Stimulated activated CD8-positive, alpha-beta memory T cell treated with anti-CD3 and anti-CD28 coated beads, Interleukin-12 subunit alpha, Interleukin-12 subunit beta, amount 100 ng/mL, for 1 hour (primary cell): ENCODE measurements at regions not wholly inside any gene's neighbourhood (a gene's known extent, or its start where the extent isn't known, plus 50 kb on each side); places are given as distances from the start of the nearest gene placed in this dataset.

Experiments
- DNase-seq: peaks from one replicate; pipeline ENCODE4 v3.0.0-alpha.2; 2020; ENCODE audit warnings: low read depth

DNA sequence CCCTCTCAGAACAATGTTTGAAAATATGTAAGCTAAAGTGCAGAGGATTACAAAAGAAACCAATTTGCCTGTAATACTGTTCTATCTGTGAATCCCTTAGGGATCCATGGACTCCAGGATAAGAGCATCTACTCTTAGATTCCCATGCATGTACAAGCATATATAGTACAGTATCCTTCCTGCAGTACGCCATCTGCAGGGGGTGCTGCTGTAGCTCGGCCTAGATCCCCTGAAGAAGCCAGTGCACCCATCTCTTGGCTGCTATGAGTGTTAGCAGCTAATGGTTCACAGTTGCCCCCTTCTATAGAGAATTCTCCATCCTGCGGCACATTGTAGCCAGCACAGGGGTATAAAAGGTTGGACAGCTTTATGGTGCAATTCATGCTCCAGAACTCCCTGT lies 61.8 kb upstream of the SLC30A5 start:
- no peak for DNase-seq

DNA sequence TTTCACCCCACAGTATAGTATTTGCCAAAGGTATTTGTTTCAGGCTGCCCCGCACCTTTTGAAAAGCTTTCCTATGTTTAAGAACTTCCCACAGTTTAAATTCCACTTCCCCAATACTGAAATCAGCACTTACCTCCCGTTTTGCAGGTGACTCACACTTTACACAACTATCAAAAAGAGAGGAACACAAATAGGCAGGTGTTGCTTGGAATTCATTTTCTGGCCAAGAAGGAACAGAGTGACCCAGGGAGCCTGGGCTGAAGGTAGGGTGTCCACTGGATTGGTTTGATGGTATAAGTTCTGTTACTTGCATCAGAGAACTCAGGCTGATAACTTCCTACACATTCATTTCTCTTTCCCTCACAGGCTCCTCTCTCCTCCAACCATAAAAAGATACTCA lies 60.1 kb upstream of the SLC30A5 start:
- no peak for DNase-seq

DNA sequence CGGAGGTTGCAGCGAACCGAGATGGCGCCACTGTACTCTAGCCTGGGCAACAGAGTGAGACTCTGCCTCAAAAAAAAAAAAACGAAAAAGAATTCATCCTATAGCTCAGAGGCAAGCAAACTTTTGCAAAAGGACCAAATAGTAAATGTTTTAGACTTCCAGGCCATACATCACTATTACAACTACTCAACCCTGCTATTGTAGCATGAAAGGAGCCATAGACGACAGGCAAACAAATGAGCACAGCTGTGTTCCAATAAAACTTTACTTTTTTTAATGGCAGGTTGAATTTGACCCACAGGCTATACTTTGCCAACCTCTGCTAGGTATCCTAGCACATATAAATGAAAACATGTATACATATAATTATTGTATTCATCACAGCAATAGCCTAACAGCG lies 58.9 kb upstream of the SLC30A5 start:
- no peak for DNase-seq

DNA sequence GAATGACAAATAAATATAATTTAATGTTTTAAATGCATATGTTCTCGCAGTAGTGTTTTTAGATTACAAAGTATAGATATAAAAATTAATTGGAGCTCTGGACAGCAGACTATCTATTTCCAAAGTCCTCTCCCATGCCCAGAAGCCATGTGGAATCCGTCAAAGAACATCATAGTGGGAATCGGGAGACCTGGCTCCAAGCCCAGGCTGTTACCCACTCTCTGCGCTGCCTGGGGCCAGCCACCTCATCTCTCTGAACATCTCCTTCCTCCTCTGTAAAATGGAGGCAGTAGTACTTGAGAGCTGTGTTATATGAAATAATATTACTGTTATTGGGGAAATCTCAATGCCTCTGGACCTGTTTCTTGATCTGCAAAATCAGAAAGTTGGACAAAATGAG lies 58.1 kb upstream of the SLC30A5 start:
- DNase-seq = no peak

GRCh38 chr5:69038539-69038938 lies 55.3 kb upstream of the SLC30A5 start:
- DNase-seq = no peak

GRCh38 chr5:69039829-69040228 lies 54.0 kb upstream of the SLC30A5 start:
- no peak for DNase-seq

- DNase-seq = no peak
Observed at GRCh38 chr5:69042500-69042899, 51.3 kb upstream of the SLC30A5 start.

DNA sequence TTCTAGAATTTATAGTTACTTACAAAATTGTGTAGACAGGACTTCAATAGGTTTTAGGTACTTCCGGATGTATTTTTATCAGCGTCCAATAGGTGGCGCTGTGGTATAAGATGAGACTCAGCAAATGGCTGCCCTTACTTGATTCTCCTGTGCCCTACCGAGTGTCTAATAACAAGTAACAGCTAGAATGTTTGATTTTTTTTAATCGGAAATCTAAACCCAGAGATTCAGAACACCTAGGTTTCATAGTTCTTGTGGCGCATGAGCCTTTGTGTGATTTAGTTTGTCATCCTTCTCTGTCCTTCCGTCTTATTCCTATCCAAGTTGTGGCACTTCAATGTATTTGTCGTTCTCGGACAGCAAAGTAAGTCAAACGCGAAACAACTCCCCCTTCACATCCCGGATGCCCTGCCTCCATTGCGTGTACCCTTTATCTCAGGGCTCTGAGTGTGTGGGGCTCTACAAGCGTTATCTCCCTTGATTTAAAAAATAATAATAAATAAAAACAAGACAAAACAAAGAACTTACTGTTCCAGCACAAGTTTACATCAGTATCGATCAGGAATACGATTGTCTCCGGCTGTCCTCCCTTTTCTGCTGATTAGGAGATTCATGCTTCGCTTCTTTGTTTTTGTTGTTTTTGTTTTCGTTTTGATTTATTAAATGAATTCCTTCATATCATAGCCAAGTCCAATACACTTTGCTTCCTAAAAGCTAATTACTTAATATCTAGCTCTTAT lies 50.7 kb upstream of the SLC30A5 start:
- DNase-seq = peak; percentile 73

- DNase-seq = no peak
Observed at GRCh38 chr5:69043655-69043996, 50.2 kb upstream of the SLC30A5 start.
